ENCODE measurements at regions not wholly inside any gene's neighbourhood (a gene's known extent, or its start where the extent isn't known, plus 50 kb on each side); places are given as distances from the start of the nearest gene placed in this dataset.

- TF ChIP-seq, protein P1, sequence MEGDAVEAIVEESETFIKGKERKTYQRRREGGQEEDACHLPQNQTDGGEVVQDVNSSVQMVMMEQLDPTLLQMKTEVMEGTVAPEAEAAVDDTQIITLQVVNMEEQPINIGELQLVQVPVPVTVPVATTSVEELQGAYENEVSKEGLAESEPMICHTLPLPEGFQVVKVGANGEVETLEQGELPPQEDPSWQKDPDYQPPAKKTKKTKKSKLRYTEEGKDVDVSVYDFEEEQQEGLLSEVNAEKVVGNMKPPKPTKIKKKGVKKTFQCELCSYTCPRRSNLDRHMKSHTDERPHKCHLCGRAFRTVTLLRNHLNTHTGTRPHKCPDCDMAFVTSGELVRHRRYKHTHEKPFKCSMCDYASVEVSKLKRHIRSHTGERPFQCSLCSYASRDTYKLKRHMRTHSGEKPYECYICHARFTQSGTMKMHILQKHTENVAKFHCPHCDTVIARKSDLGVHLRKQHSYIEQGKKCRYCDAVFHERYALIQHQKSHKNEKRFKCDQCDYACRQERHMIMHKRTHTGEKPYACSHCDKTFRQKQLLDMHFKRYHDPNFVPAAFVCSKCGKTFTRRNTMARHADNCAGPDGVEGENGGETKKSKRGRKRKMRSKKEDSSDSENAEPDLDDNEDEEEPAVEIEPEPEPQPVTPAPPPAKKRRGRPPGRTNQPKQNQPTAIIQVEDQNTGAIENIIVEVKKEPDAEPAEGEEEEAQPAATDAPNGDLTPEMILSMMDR (IDR thresholded peaks at IDR 0.05; ENCODE audit: low read length): no peak
- TF ChIP-seq EZH2 (optimal IDR thresholded peaks at IDR 0.05; ENCODE audit: low read depth, low read length): no peak
- no peak for TF ChIP-seq EZH2phosphoT487 (IDR thresholded peaks at IDR 0.05; ENCODE audit: low read length)
Measured at GRCh38 chr3:76177610-76178009, 392.3 kb upstream of the ZNF717 start.
